ENCODE measurements at regions not wholly inside any gene's neighbourhood (a gene's known extent, or its start where the extent isn't known, plus 50 kb on each side); places are given as distances from the start of the nearest gene placed in this dataset.

GRCh38 chr7:142327628-142328405, 70.0 kb upstream of the PRSS58 start:
- Histone ChIP-seq H3K4me1 (ENCODE audit: control insufficient read depth in 2 of 2, insufficient read depth in 2 of 2, low read length in 1 of 2) (peaks cover 0 to 3% of the 10 kb centered on the region in 2 donors), H3K9me3 (ENCODE audit: control insufficient read depth in 2 of 2, insufficient read depth in 1 of 2, low read depth in 1 of 2, low read length in 1 of 2) (no peaks in the 10 kb centered on the region), H3K36me3 (ENCODE audit: control insufficient read depth in 2 of 2, insufficient read depth in 2 of 2, low read length in 1 of 2) (no peaks in the 10 kb centered on the region), H3K27me3 (ENCODE audit: control insufficient read depth in 1 of 2, insufficient read depth in 2 of 2, low read length in 2 of 2) (no peaks in the 10 kb centered on the region), H3K4me3 (ENCODE audit: low read depth in 1 of 2, low read length in 2 of 2) (no peak overlapping the region), H3K27ac (ENCODE audit: low read depth in 2 of 2, low read length in 1 of 2) (no peak overlapping the region)
- 57 to 68% methylated on average over 11 of the region's 11 CpGs for WGBS, 2 donors

- WGBS, 2 donors, result 16 to 22% methylated on average over 4 of the region's 4 CpGs
- H3K4me3 ChIP-seq (ENCODE audit: low read depth in 1 of 2, low read length in 2 of 2), result no peak overlapping the region
- no peaks in the 10 kb centered on the region for H3K9me3 ChIP-seq (ENCODE audit: control insufficient read depth in 2 of 2, insufficient read depth in 1 of 2, low read depth in 1 of 2, low read length in 1 of 2)
- no peak overlapping the region for H3K27ac ChIP-seq (ENCODE audit: low read depth in 2 of 2, low read length in 1 of 2)
- H3K36me3 ChIP-seq (ENCODE audit: control insufficient read depth in 2 of 2, insufficient read depth in 2 of 2, low read length in 1 of 2), result no peaks in the 10 kb centered on the region
- H3K4me1 ChIP-seq (ENCODE audit: control insufficient read depth in 2 of 2, insufficient read depth in 2 of 2, low read length in 1 of 2), result peaks cover 0 to 3% of the 10 kb centered on the region in 2 donors
- H3K27me3 ChIP-seq (ENCODE audit: control insufficient read depth in 1 of 2, insufficient read depth in 2 of 2, low read length in 2 of 2), result no peaks in the 10 kb centered on the region
These were observed 65.8 kb upstream of the PRSS58 start for GRCh38 chr7:142323706-142324105.

GRCh38 chr7:142321391-142321790, 63.5 kb upstream of the PRSS58 start:
- Histone ChIP-seq H3K9me3 (ENCODE audit: control insufficient read depth in 2 of 2, insufficient read depth in 1 of 2, low read depth in 1 of 2, low read length in 1 of 2) (no peaks in the 10 kb centered on the region), H3K27me3 (ENCODE audit: control insufficient read depth in 1 of 2, insufficient read depth in 2 of 2, low read length in 2 of 2) (no peaks in the 10 kb centered on the region), H3K4me1 (ENCODE audit: control insufficient read depth in 2 of 2, insufficient read depth in 2 of 2, low read length in 1 of 2) (peaks cover 0 to 3% of the 10 kb centered on the region in 2 donors), H3K36me3 (ENCODE audit: control insufficient read depth in 2 of 2, insufficient read depth in 2 of 2, low read length in 1 of 2) (no peaks in the 10 kb centered on the region), H3K4me3 (ENCODE audit: low read depth in 1 of 2, low read length in 2 of 2) (no peak overlapping the region), H3K27ac (ENCODE audit: low read depth in 2 of 2, low read length in 1 of 2) (no peak overlapping the region)
- WGBS, 2 donors, result 80 to 82% methylated on average over 7 of the region's 7 CpGs

GRCh38 chr7:142320883-142321282, 63.0 kb upstream of the PRSS58 start:
- no peak overlapping the region for H3K27ac ChIP-seq (ENCODE audit: low read depth in 2 of 2, low read length in 1 of 2)
- H3K4me1 ChIP-seq (ENCODE audit: control insufficient read depth in 2 of 2, insufficient read depth in 2 of 2, low read length in 1 of 2), result peaks cover 0 to 3% of the 10 kb centered on the region in 2 donors
- no peaks in the 10 kb centered on the region for H3K9me3 ChIP-seq (ENCODE audit: control insufficient read depth in 2 of 2, insufficient read depth in 1 of 2, low read depth in 1 of 2, low read length in 1 of 2)
- H3K4me3 ChIP-seq (ENCODE audit: low read depth in 1 of 2, low read length in 2 of 2), result no peak overlapping the region
- no peaks in the 10 kb centered on the region for H3K36me3 ChIP-seq (ENCODE audit: control insufficient read depth in 2 of 2, insufficient read depth in 2 of 2, low read length in 1 of 2)
- WGBS, 2 donors, result 89 to 91% methylated on average over 2 of the region's 2 CpGs
- no peaks in the 10 kb centered on the region for H3K27me3 ChIP-seq (ENCODE audit: control insufficient read depth in 1 of 2, insufficient read depth in 2 of 2, low read length in 2 of 2)

- H3K27me3 ChIP-seq (ENCODE audit: control insufficient read depth in 1 of 2, insufficient read depth in 2 of 2, low read length in 2 of 2), result no peaks in the 10 kb centered on the region
- no peak overlapping the region for H3K4me3 ChIP-seq (ENCODE audit: low read depth in 1 of 2, low read length in 2 of 2)
- peaks cover 0 to 3% of the 10 kb centered on the region in 2 donors for H3K4me1 ChIP-seq (ENCODE audit: control insufficient read depth in 2 of 2, insufficient read depth in 2 of 2, low read length in 1 of 2)
- H3K27ac ChIP-seq (ENCODE audit: low read depth in 2 of 2, low read length in 1 of 2), result no peak overlapping the region
- no peaks in the 10 kb centered on the region for H3K36me3 ChIP-seq (ENCODE audit: control insufficient read depth in 2 of 2, insufficient read depth in 2 of 2, low read length in 1 of 2)
- H3K9me3 ChIP-seq (ENCODE audit: control insufficient read depth in 2 of 2, insufficient read depth in 1 of 2, low read depth in 1 of 2, low read length in 1 of 2), result no peaks in the 10 kb centered on the region
- 35 to 42% methylated on average over 3 of the region's 3 CpGs for WGBS, 2 donors
These were observed 62.1 kb upstream of the PRSS58 start for GRCh38 chr7:142319970-142320369.

- H3K4me1 ChIP-seq (ENCODE audit: control insufficient read depth in 2 of 2, insufficient read depth in 2 of 2, low read length in 1 of 2), result no peaks in the 10 kb centered on the region
- H3K9me3 ChIP-seq (ENCODE audit: control insufficient read depth in 2 of 2, insufficient read depth in 1 of 2, low read depth in 1 of 2, low read length in 1 of 2), result peaks cover 0 to 2% of the 10 kb centered on the region in 2 donors
- no peaks in the 10 kb centered on the region for H3K36me3 ChIP-seq (ENCODE audit: control insufficient read depth in 2 of 2, insufficient read depth in 2 of 2, low read length in 1 of 2)
- H3K27ac ChIP-seq (ENCODE audit: low read depth in 2 of 2, low read length in 1 of 2), result no peak overlapping the region
- H3K27me3 ChIP-seq (ENCODE audit: control insufficient read depth in 1 of 2, insufficient read depth in 2 of 2, low read length in 2 of 2), result no peaks in the 10 kb centered on the region
- H3K4me3 ChIP-seq (ENCODE audit: low read depth in 1 of 2, low read length in 2 of 2), result no peak overlapping the region
These were observed 56.4 kb upstream of the PRSS58 start for GRCh38 chr7:142314281-142314680.

GRCh38 chr7:142313528-142313927, 55.7 kb upstream of the PRSS58 start:
- no peaks in the 10 kb centered on the region for H3K27me3 ChIP-seq (ENCODE audit: control insufficient read depth in 1 of 2, insufficient read depth in 2 of 2, low read length in 2 of 2)
- 65 to 69% methylated on average over 11 of the region's 11 CpGs for WGBS, 2 donors
- no peaks in the 10 kb centered on the region for H3K36me3 ChIP-seq (ENCODE audit: control insufficient read depth in 2 of 2, insufficient read depth in 2 of 2, low read length in 1 of 2)
- H3K27ac ChIP-seq (ENCODE audit: low read depth in 2 of 2, low read length in 1 of 2), result no peak overlapping the region
- H3K4me1 ChIP-seq (ENCODE audit: control insufficient read depth in 2 of 2, insufficient read depth in 2 of 2, low read length in 1 of 2), result no peaks in the 10 kb centered on the region
- H3K4me3 ChIP-seq (ENCODE audit: low read depth in 1 of 2, low read length in 2 of 2), result no peak overlapping the region
- peaks cover 0 to 2% of the 10 kb centered on the region in 2 donors for H3K9me3 ChIP-seq (ENCODE audit: control insufficient read depth in 2 of 2, insufficient read depth in 1 of 2, low read depth in 1 of 2, low read length in 1 of 2)

- 71 to 76% methylated on average over 3 of the region's 3 CpGs for WGBS, 2 donors
- H3K9me3 ChIP-seq (ENCODE audit: control insufficient read depth in 2 of 2, insufficient read depth in 1 of 2, low read depth in 1 of 2, low read length in 1 of 2), result peaks cover 0 to 2% of the 10 kb centered on the region in 2 donors
- H3K27me3 ChIP-seq (ENCODE audit: control insufficient read depth in 1 of 2, insufficient read depth in 2 of 2, low read length in 2 of 2), result no peaks in the 10 kb centered on the region
- no peaks in the 10 kb centered on the region for H3K36me3 ChIP-seq (ENCODE audit: control insufficient read depth in 2 of 2, insufficient read depth in 2 of 2, low read length in 1 of 2)
- H3K4me3 ChIP-seq (ENCODE audit: low read depth in 1 of 2, low read length in 2 of 2), result no peak overlapping the region
- H3K4me1 ChIP-seq (ENCODE audit: control insufficient read depth in 2 of 2, insufficient read depth in 2 of 2, low read length in 1 of 2), result no peaks in the 10 kb centered on the region
- H3K27ac ChIP-seq (ENCODE audit: low read depth in 2 of 2, low read length in 1 of 2), result no peak overlapping the region
These were observed 54.0 kb upstream of the PRSS58 start for GRCh38 chr7:142311876-142312275.

- Histone ChIP-seq H3K27ac (ENCODE audit: low read depth in 2 of 2, low read length in 1 of 2) (no peak overlapping the region), H3K27me3 (ENCODE audit: control insufficient read depth in 1 of 2, insufficient read depth in 2 of 2, low read length in 2 of 2) (no peaks in the 10 kb centered on the region), H3K4me1 (ENCODE audit: control insufficient read depth in 2 of 2, insufficient read depth in 2 of 2, low read length in 1 of 2) (no peaks in the 10 kb centered on the region), H3K4me3 (ENCODE audit: low read depth in 1 of 2, low read length in 2 of 2) (no peak overlapping the region), H3K9me3 (ENCODE audit: control insufficient read depth in 2 of 2, insufficient read depth in 1 of 2, low read depth in 1 of 2, low read length in 1 of 2) (peaks cover 0 to 2% of the 10 kb centered on the region in 2 donors), H3K36me3 (ENCODE audit: control insufficient read depth in 2 of 2, insufficient read depth in 2 of 2, low read length in 1 of 2) (no peaks in the 10 kb centered on the region)
- 66 to 71% methylated on average over 3 of the region's 3 CpGs for WGBS, 2 donors
These were observed 51.1 kb upstream of the PRSS58 start for GRCh38 chr7:142308918-142309317.

- 64 to 85% methylated on average over 4 of the region's 4 CpGs for WGBS, 2 donors
- no peaks in the 10 kb centered on the region for H3K4me1 ChIP-seq (ENCODE audit: control insufficient read depth in 2 of 2, insufficient read depth in 2 of 2, low read length in 1 of 2)
- no peaks in the 10 kb centered on the region for H3K36me3 ChIP-seq (ENCODE audit: control insufficient read depth in 2 of 2, insufficient read depth in 2 of 2, low read length in 1 of 2)
- peaks cover 0 to 2% of the 10 kb centered on the region in 2 donors for H3K9me3 ChIP-seq (ENCODE audit: control insufficient read depth in 2 of 2, insufficient read depth in 1 of 2, low read depth in 1 of 2, low read length in 1 of 2)
- no peaks in the 10 kb centered on the region for H3K27me3 ChIP-seq (ENCODE audit: control insufficient read depth in 1 of 2, insufficient read depth in 2 of 2, low read length in 2 of 2)
- no peak overlapping the region for H3K27ac ChIP-seq (ENCODE audit: low read depth in 2 of 2, low read length in 1 of 2)
- no peak overlapping the region for H3K4me3 ChIP-seq (ENCODE audit: low read depth in 1 of 2, low read length in 2 of 2)
These were observed 50.5 kb upstream of the PRSS58 start for GRCh38 chr7:142308326-142308725.
